ENCODE measurements at regions not wholly inside any gene's neighbourhood (a gene's known extent, or its start where the extent isn't known, plus 50 kb on each side); places are given as distances from the start of the nearest gene placed in this dataset.
"Not testable (repeated sequence)": the region's sequence is repeated elsewhere in the genome, so short reads cannot be mapped to it uniquely, and the experiment has no call there.

- TF ChIP-seq POLR2A, CTCF, POLR2AphosphoS5, EP300 (IDR thresholded peaks at IDR 0.05): not testable (repeated sequence)
Measured at GRCh38 chr1:183620-184335, 267.7 kb downstream of the OR4F29 start.

Data from upper lobe of left lung (tissue), 4 donors.